Upper lobe of left lung (tissue), 4 donors: ENCODE measurements at regions not wholly inside any gene's neighbourhood (a gene's known extent, or its start where the extent isn't known, plus 50 kb on each side); places are given as distances from the start of the nearest gene placed in this dataset.

ENCODE experiments used
- CTCF ChIP-seq, 6 experiments: fragments of 450-650 bp in 4 of 6; fragments of 200-600 bp in 2 of 6; sonication (generic) in 2 of 6; IDR thresholded peaks; one replicate each; pipeline ENCODE4 v1.5.1; 2016 to 2019; ENCODE audit warnings: antibody characterized with exemption in 6 of 6
- EP300 ChIP-seq, 4 donors: sonication (generic); formaldehyde crosslinking; IDR thresholded peaks; one replicate each; pipeline ENCODE4 v1.5.1; 2017; ENCODE audit warnings: antibody characterized with exemption in 4 of 4, control low read depth in 2 of 4
- POLR2A ChIP-seq, 4 donors: fragments of 450-650 bp; IDR thresholded peaks; one replicate each; pipeline ENCODE4 v1.5.1; 2016 to 2017; ENCODE audit warnings: antibody characterized with exemption in 4 of 4, mild to moderate bottlenecking in 2 of 4
- POLR2AphosphoS5 ChIP-seq, 2 donors: sonication (generic); formaldehyde crosslinking; IDR thresholded peaks; one replicate each; pipeline ENCODE4 v1.5.1; 2017; ENCODE audit warnings: antibody characterized with exemption in 2 of 2

GRCh38 chr15:93826293-93826692 is 405.1 kb upstream of the MCTP2 start:
- TF ChIP-seq POLR2A (IDR thresholded peaks at IDR 0.05), result no peak
- TF ChIP-seq CTCF (IDR thresholded peaks at IDR 0.05), result no peak
- TF ChIP-seq POLR2AphosphoS5 (IDR thresholded peaks at IDR 0.05), result no peak
- TF ChIP-seq EP300 (IDR thresholded peaks at IDR 0.05), result no peak
